MG63 (cell line): ENCODE measurements at regions not wholly inside any gene's neighbourhood (a gene's known extent, or its start where the extent isn't known, plus 50 kb on each side); places are given as distances from the start of the nearest gene placed in this dataset.

ENCODE experiments used
- DNase-seq: peaks from one replicate; pipeline ENCODE4 v3.0.0-alpha.2; 2020
- H3K27me3 ChIP-seq: fragments of 250-450 bp; sonication (Bioruptor Pico); 2 replicates; pipeline ENCODE4 v1.5.1; 2020; ENCODE audit warnings: mild to moderate bottlenecking, moderate library complexity
- H3K36me3 ChIP-seq: fragments of 250-450 bp; sonication (Bioruptor Pico); 2 replicates; pipeline ENCODE4 v1.5.1; 2020; ENCODE audit warnings: mild to moderate bottlenecking, moderate library complexity
- H3K4me3 ChIP-seq: fragments of 250-450 bp; sonication (Bioruptor Pico); 2 replicates; pipeline ENCODE4 v1.5.1; 2020; ENCODE audit warnings: mild to moderate bottlenecking, moderate library complexity
- H3K9me3 ChIP-seq: fragments of 250-450 bp; sonication (Bioruptor Pico); 2 replicates; pipeline ENCODE4 v1.5.1; 2020; ENCODE audit warnings: mild to moderate bottlenecking, moderate library complexity

GRCh38 chr13:88086577-88086976 lies 415.4 kb downstream of the SLITRK5 start:
- H3K9me3 ChIP-seq = no peaks in the 10 kb centered on the region
- no peaks in the 10 kb centered on the region for H3K36me3 ChIP-seq
- DNase-seq = no peak
- no peaks in the 10 kb centered on the region for H3K27me3 ChIP-seq
- H3K4me3 ChIP-seq = no peak overlapping the region

- Histone ChIP-seq H3K9me3 (no peaks in the 10 kb centered on the region), H3K27me3 (no peaks in the 10 kb centered on the region), H3K4me3 (no peak overlapping the region), H3K36me3 (no peaks in the 10 kb centered on the region)
- no peak for DNase-seq
Observed at GRCh38 chr13:88097541-88097940, 426.4 kb downstream of the SLITRK5 start.

GRCh38 chr13:88103824-88104223 lies 432.7 kb downstream of the SLITRK5 start:
- Histone ChIP-seq H3K4me3 (no peak overlapping the region), H3K36me3 (no peaks in the 10 kb centered on the region), H3K9me3 (no peaks in the 10 kb centered on the region), H3K27me3 (no peaks in the 10 kb centered on the region)
- DNase-seq = no peak

GRCh38 chr13:88104576-88104975 lies 433.4 kb downstream of the SLITRK5 start:
- H3K9me3 ChIP-seq = no peaks in the 10 kb centered on the region
- no peaks in the 10 kb centered on the region for H3K27me3 ChIP-seq
- no peak overlapping the region for H3K4me3 ChIP-seq
- H3K36me3 ChIP-seq = no peaks in the 10 kb centered on the region
- DNase-seq = no peak

GRCh38 chr13:88107570-88107969 lies 436.4 kb downstream of the SLITRK5 start:
- Histone ChIP-seq H3K4me3 (no peak overlapping the region), H3K9me3 (no peaks in the 10 kb centered on the region), H3K27me3 (no peaks in the 10 kb centered on the region), H3K36me3 (no peaks in the 10 kb centered on the region)
- DNase-seq = no peak

- no peak for DNase-seq
- Histone ChIP-seq H3K27me3 (no peaks in the 10 kb centered on the region), H3K9me3 (no peaks in the 10 kb centered on the region), H3K36me3 (no peaks in the 10 kb centered on the region), H3K4me3 (no peak overlapping the region)
Observed at GRCh38 chr13:88112526-88112925, 441.4 kb downstream of the SLITRK5 start.

GRCh38 chr13:88115976-88116375 lies 444.8 kb downstream of the SLITRK5 start:
- H3K9me3 ChIP-seq = no peaks in the 10 kb centered on the region
- no peak for DNase-seq
- H3K4me3 ChIP-seq = no peak overlapping the region
- no peaks in the 10 kb centered on the region for H3K27me3 ChIP-seq
- H3K36me3 ChIP-seq = no peaks in the 10 kb centered on the region

GRCh38 chr13:88118952-88119351 lies 447.8 kb downstream of the SLITRK5 start:
- Histone ChIP-seq H3K4me3 (no peak overlapping the region), H3K36me3 (no peaks in the 10 kb centered on the region), H3K27me3 (no peaks in the 10 kb centered on the region), H3K9me3 (no peaks in the 10 kb centered on the region)
- no peak for DNase-seq

- no peak for DNase-seq
- H3K9me3 ChIP-seq = no peaks in the 10 kb centered on the region
- no peaks in the 10 kb centered on the region for H3K27me3 ChIP-seq
- H3K4me3 ChIP-seq = no peak overlapping the region
- H3K36me3 ChIP-seq = no peaks in the 10 kb centered on the region
Observed at GRCh38 chr13:88124142-88124541, 453.0 kb downstream of the SLITRK5 start.

- no peak for DNase-seq
- Histone ChIP-seq H3K27me3 (no peaks in the 10 kb centered on the region), H3K36me3 (no peaks in the 10 kb centered on the region), H3K9me3 (no peaks in the 10 kb centered on the region), H3K4me3 (no peak overlapping the region)
Observed at GRCh38 chr13:88125055-88125454, 453.9 kb downstream of the SLITRK5 start.

GRCh38 chr13:88136098-88136790 lies 465.1 kb downstream of the SLITRK5 start:
- Histone ChIP-seq H3K4me3 (no peak overlapping the region), H3K27me3 (no peaks in the 10 kb centered on the region), H3K36me3 (no peaks in the 10 kb centered on the region), H3K9me3 (no peaks in the 10 kb centered on the region)
- DNase-seq = no peak

- no peaks in the 10 kb centered on the region for H3K36me3 ChIP-seq
- H3K4me3 ChIP-seq = no peak overlapping the region
- H3K27me3 ChIP-seq = no peaks in the 10 kb centered on the region
- no peak for DNase-seq
- H3K9me3 ChIP-seq = no peaks in the 10 kb centered on the region
Observed at GRCh38 chr13:88142653-88143052, 471.5 kb downstream of the SLITRK5 start.

GRCh38 chr13:88144580-88144979 lies 473.4 kb downstream of the SLITRK5 start:
- Histone ChIP-seq H3K36me3 (no peaks in the 10 kb centered on the region), H3K27me3 (no peaks in the 10 kb centered on the region), H3K4me3 (no peak overlapping the region), H3K9me3 (no peaks in the 10 kb centered on the region)
- DNase-seq = no peak

- peak; percentile 2 for DNase-seq
- no peak overlapping the region for H3K4me3 ChIP-seq
- H3K9me3 ChIP-seq = no peaks in the 10 kb centered on the region
- no peaks in the 10 kb centered on the region for H3K36me3 ChIP-seq
- H3K27me3 ChIP-seq = no peaks in the 10 kb centered on the region
Observed at GRCh38 chr13:88153353-88153752, 482.2 kb downstream of the SLITRK5 start.

GRCh38 chr13:88154001-88154400 lies 482.8 kb downstream of the SLITRK5 start:
- Histone ChIP-seq H3K9me3 (no peaks in the 10 kb centered on the region), H3K36me3 (no peaks in the 10 kb centered on the region), H3K27me3 (no peaks in the 10 kb centered on the region), H3K4me3 (no peak overlapping the region)
- DNase-seq = no peak

- Histone ChIP-seq H3K36me3 (no peaks in the 10 kb centered on the region), H3K4me3 (no peak overlapping the region), H3K9me3 (no peaks in the 10 kb centered on the region), H3K27me3 (no peaks in the 10 kb centered on the region)
- no peak for DNase-seq
Observed at GRCh38 chr13:88162076-88162702, 491.0 kb downstream of the SLITRK5 start.

- no peaks in the 10 kb centered on the region for H3K27me3 ChIP-seq
- H3K9me3 ChIP-seq = no peaks in the 10 kb centered on the region
- no peak overlapping the region for H3K4me3 ChIP-seq
- no peak for DNase-seq
- no peaks in the 10 kb centered on the region for H3K36me3 ChIP-seq
Observed at GRCh38 chr13:88176231-88176630, 505.1 kb downstream of the SLITRK5 start.

- no peaks in the 10 kb centered on the region for H3K27me3 ChIP-seq
Observed at GRCh38 chr13:88183440-88183839, 512.3 kb downstream of the SLITRK5 start.

More at GRCh38 chr13:88183440-88183839, 512.3 kb downstream of the SLITRK5 start:
- no peaks in the 10 kb centered on the region for H3K9me3 ChIP-seq
- no peaks in the 10 kb centered on the region for H3K36me3 ChIP-seq
- no peak for DNase-seq
- no peak overlapping the region for H3K4me3 ChIP-seq
